Loucy (cell line): ENCODE measurements at regions not wholly inside any gene's neighbourhood (a gene's known extent, or its start where the extent isn't known, plus 50 kb on each side); places are given as distances from the start of the nearest gene placed in this dataset.

ENCODE experiments used
- H2AFZ ChIP-seq: fragments of 200-600 bp; sonication (generic); 2 replicates; pipeline ENCODE4 v1.6.0; 2016; ENCODE audit warnings: antibody characterized with exemption, mild to moderate bottlenecking, low read length, moderate library complexity
- H3F3A ChIP-seq: fragments of 200-600 bp; 2 replicates; pipeline ENCODE4 v1.6.0; 2016; ENCODE audit warnings: antibody characterized with exemption, low read depth, mild to moderate bottlenecking
- H3K27me3 ChIP-seq: fragments of 200-600 bp; sonication (generic); 2 replicates; pipeline ENCODE4 v1.6.1; 2014; ENCODE audit warnings: low read length, mild to moderate bottlenecking; ENCODE audit not compliant: insufficient read depth, poor library complexity, severe bottlenecking
- H3K36me3 ChIP-seq: fragments of 200-600 bp; sonication (generic); 2 replicates; pipeline ENCODE4 v1.6.1; 2016; ENCODE audit warnings: low read length; ENCODE audit not compliant: insufficient read depth
- H3K4me1 ChIP-seq: fragments of 200-600 bp; sonication (generic); 2 replicates; pipeline ENCODE4 v1.5.1; 2014; ENCODE audit warnings: low read length, mild to moderate bottlenecking; ENCODE audit not compliant: insufficient read depth, poor library complexity, severe bottlenecking
- H3K4me2 ChIP-seq: fragments of 200-600 bp; sonication (generic); 2 replicates; pipeline ENCODE4 v1.6.0; 2014; ENCODE audit warnings: antibody characterized with exemption, low read length, low read depth, mild to moderate bottlenecking; ENCODE audit not compliant: poor library complexity, severe bottlenecking
- H3K4me3 ChIP-seq: fragments of 200-600 bp; sonication (generic); 2 replicates; pipeline ENCODE4 v1.5.1; 2014; ENCODE audit warnings: low read length, mild to moderate bottlenecking, mixed read lengths; ENCODE audit not compliant: poor library complexity, severe bottlenecking
- H3K79me2 ChIP-seq: fragments of 200-600 bp; sonication (generic); 2 replicates; pipeline ENCODE4 v1.6.1; 2014; ENCODE audit warnings: low read length; ENCODE audit not compliant: insufficient read depth
- H3K9ac ChIP-seq: fragments of 200-600 bp; sonication (generic); 2 replicates; pipeline ENCODE4 v1.6.0; 2014; ENCODE audit warnings: mild to moderate bottlenecking, low read depth, low read length, moderate library complexity; ENCODE audit not compliant: poor library complexity, severe bottlenecking
- H3K9me2 ChIP-seq: fragments of 200-600 bp; sonication (generic); replicated peaks from 2 replicates; pipeline ENCODE4 v1.6.1; 2016; ENCODE audit warnings: low read depth, low read length, mixed read lengths
- H3K9me3 ChIP-seq: fragments of 200-600 bp; sonication (generic); 2 replicates; pipeline ENCODE4 v1.6.1; 2014; ENCODE audit warnings: mild to moderate bottlenecking, antibody characterized with exemption, low read length, low read depth; ENCODE audit not compliant: insufficient read depth
- H4K20me1 ChIP-seq: fragments of 200-600 bp; sonication (generic); 2 replicates; pipeline ENCODE4 v1.6.0; 2014; ENCODE audit warnings: antibody characterized with exemption, low read length, mild to moderate bottlenecking; ENCODE audit not compliant: insufficient read depth, poor library complexity, severe bottlenecking
- CTCF ChIP-seq: fragments of 200-600 bp; sonication (generic); conservative IDR thresholded peaks from 2 replicates; pipeline ENCODE4 v1.5.1; 2014; ENCODE audit warnings: mild to moderate bottlenecking, antibody characterized with exemption, low read length
- EZH2phosphoT487 ChIP-seq: fragments of 200-600 bp; IDR thresholded peaks from 2 replicates; pipeline ENCODE4 v1.6.1; 2018; ENCODE audit warnings: antibody characterized with exemption, mild to moderate bottlenecking, moderate library complexity, borderline replicate concordance

- H3F3A ChIP-seq: no peaks in the 10 kb centered on the region
- H3K9me2 ChIP-seq: no peaks in the 10 kb centered on the region
- no peaks in the 10 kb centered on the region for H3K79me2 ChIP-seq
- no peaks in the 10 kb centered on the region for H3K9me3 ChIP-seq
- no peaks in the 10 kb centered on the region for H3K4me1 ChIP-seq
- H3K4me3 ChIP-seq: no peak overlapping the region
- H3K27me3 ChIP-seq: no peaks in the 10 kb centered on the region
- TF ChIP-seq EZH2phosphoT487 (no peak), CTCF (peak; percentile 24; the same call in 1 of the 2 replicates)
- H2AFZ ChIP-seq: no peak overlapping the region
- no peak overlapping the region for H3K9ac ChIP-seq
- no peaks in the 10 kb centered on the region for H3K36me3 ChIP-seq
- H3K4me2 ChIP-seq: no peak overlapping the region
- H4K20me1 ChIP-seq: no peaks in the 10 kb centered on the region
Observed at GRCh38 chr2:167411367-167411766, 523.1 kb downstream of the XIRP2 start.

DNA sequence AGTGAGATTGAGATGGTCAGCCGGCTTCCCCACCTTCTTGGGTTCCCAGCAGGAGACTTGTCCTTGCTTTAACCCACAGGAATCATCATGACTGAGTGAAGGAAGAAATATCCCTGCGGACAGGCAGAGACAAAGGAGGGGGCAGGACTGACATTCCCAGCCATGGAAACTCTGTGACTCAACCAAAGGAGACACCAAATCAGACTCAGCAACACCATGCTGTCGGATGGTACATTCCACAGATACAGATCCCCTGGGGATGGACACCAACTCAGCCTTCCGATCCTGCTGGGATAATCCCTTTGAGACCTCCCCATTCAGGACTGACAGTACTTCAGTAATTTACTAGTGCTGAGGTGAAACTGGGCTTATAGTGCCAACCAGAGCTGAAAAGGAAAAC is 518.3 kb downstream of the XIRP2 start:
- TF ChIP-seq EZH2phosphoT487 (no peak), CTCF (no peak)
- Histone ChIP-seq H3K9me3 (no peaks in the 10 kb centered on the region), H3K9ac (no peak overlapping the region), H2AFZ (no peak overlapping the region), H3K4me2 (no peak overlapping the region), H3K27me3 (no peaks in the 10 kb centered on the region), H3F3A (no peaks in the 10 kb centered on the region), H4K20me1 (no peaks in the 10 kb centered on the region), H3K36me3 (no peaks in the 10 kb centered on the region), H3K4me3 (no peak overlapping the region), H3K79me2 (no peaks in the 10 kb centered on the region), H3K4me1 (no peaks in the 10 kb centered on the region), H3K9me2 (no peaks in the 10 kb centered on the region)

- no peaks in the 10 kb centered on the region for H3K79me2 ChIP-seq
- H3K4me3 ChIP-seq: no peak overlapping the region
- no peak overlapping the region for H2AFZ ChIP-seq
- no peaks in the 10 kb centered on the region for H3K9me2 ChIP-seq
- no peaks in the 10 kb centered on the region for H3K36me3 ChIP-seq
- H3K4me1 ChIP-seq: no peaks in the 10 kb centered on the region
- H3K9ac ChIP-seq: no peak overlapping the region
- no peaks in the 10 kb centered on the region for H3K27me3 ChIP-seq
- no peaks in the 10 kb centered on the region for H3F3A ChIP-seq
- no peak overlapping the region for H3K4me2 ChIP-seq
- TF ChIP-seq EZH2phosphoT487 (no peak), CTCF (no peak)
- H3K9me3 ChIP-seq: no peaks in the 10 kb centered on the region
- no peaks in the 10 kb centered on the region for H4K20me1 ChIP-seq
Observed at GRCh38 chr2:167404627-167405284, 516.5 kb downstream of the XIRP2 start.
